GM21619 (cell line): ENCODE measurements at regions not wholly inside any gene's neighbourhood (a gene's known extent, or its start where the extent isn't known, plus 50 kb on each side); places are given as distances from the start of the nearest gene placed in this dataset.
"Not testable (repeated sequence)": the region's sequence is repeated elsewhere in the genome, so short reads cannot be mapped to it uniquely, and the experiment has no call there.

Source experiments
- ATAC-seq: cut with Tn5 transposase; IDR thresholded peaks from one replicate; pipeline ENCODE4 v1.9.1; 2021; ENCODE audit not compliant: unreplicated experiment

GRCh38 chr1:146381196-146381595 is 152.4 kb upstream of the NOTCH2NLA start:
- not testable (repeated sequence) for ATAC-seq

- ATAC-seq = peak; percentile 92
These were observed 148.1 kb upstream of the NOTCH2NLA start for GRCh38 chr1:146376708-146377496.

- peak; percentile 50 for ATAC-seq
These were observed 147.5 kb upstream of the NOTCH2NLA start for GRCh38 chr1:146376309-146376707.

- not testable (repeated sequence) for ATAC-seq
These were observed 146.3 kb upstream of the NOTCH2NLA start for GRCh38 chr1:146375108-146375507.

- not testable (repeated sequence) for ATAC-seq
These were observed 141.1 kb upstream of the NOTCH2NLA start for GRCh38 chr1:146369940-146370339.

GRCh38 chr1:146355373-146355772 is 126.6 kb upstream of the NOTCH2NLA start:
- ATAC-seq = not testable (repeated sequence)

- ATAC-seq = not testable (repeated sequence)
These were observed 98.0 kb upstream of the NOTCH2NLA start for GRCh38 chr1:146326863-146327262.

GRCh38 chr1:146324463-146324862 is 95.6 kb upstream of the NOTCH2NLA start:
- not testable (repeated sequence) for ATAC-seq

GRCh38 chr1:146323302-146323701 is 94.5 kb upstream of the NOTCH2NLA start:
- ATAC-seq = not testable (repeated sequence)

- not testable (repeated sequence) for ATAC-seq
These were observed 94.1 kb upstream of the NOTCH2NLA start for GRCh38 chr1:146322893-146323292.

- ATAC-seq = not testable (repeated sequence)
These were observed 89.9 kb upstream of the NOTCH2NLA start for GRCh38 chr1:146318715-146319114.

GRCh38 chr1:146317785-146318184 is 89.0 kb upstream of the NOTCH2NLA start:
- ATAC-seq = not testable (repeated sequence)

- not testable (repeated sequence) for ATAC-seq
These were observed 85.8 kb upstream of the NOTCH2NLA start for GRCh38 chr1:146314449-146315246.

- not testable (repeated sequence) for ATAC-seq
These were observed 81.8 kb upstream of the NOTCH2NLA start for GRCh38 chr1:146310579-146310978.

- ATAC-seq = not testable (repeated sequence)
These were observed 80.6 kb upstream of the NOTCH2NLA start for GRCh38 chr1:146309427-146309826.

- not testable (repeated sequence) for ATAC-seq
These were observed 80.1 kb upstream of the NOTCH2NLA start for GRCh38 chr1:146308892-146309291.

- not testable (repeated sequence) for ATAC-seq
These were observed 79.3 kb upstream of the NOTCH2NLA start for GRCh38 chr1:146308152-146308551.

GRCh38 chr1:146307632-146308031 is 78.8 kb upstream of the NOTCH2NLA start:
- ATAC-seq = peak; percentile 98

GRCh38 chr1:146306651-146307050 is 77.8 kb upstream of the NOTCH2NLA start:
- not testable (repeated sequence) for ATAC-seq

GRCh38 chr1:146305442-146305841 is 76.6 kb upstream of the NOTCH2NLA start:
- not testable (repeated sequence) for ATAC-seq

GRCh38 chr1:146298575-146298897 is 69.7 kb upstream of the NOTCH2NLA start:
- peak; percentile 85 for ATAC-seq
